Hindlimb muscle (tissue), 1 donor: ENCODE measurements at regions not wholly inside any gene's neighbourhood (a gene's known extent, or its start where the extent isn't known, plus 50 kb on each side); places are given as distances from the start of the nearest gene placed in this dataset.
"Not testable (repeated sequence)": the region's sequence is repeated elsewhere in the genome, so short reads cannot be mapped to it uniquely, and the experiment has no call there.

Experiments
- DNase-seq: peaks from one replicate; pipeline ENCODE4 v3.0.0-alpha.2; 2013

DNA sequence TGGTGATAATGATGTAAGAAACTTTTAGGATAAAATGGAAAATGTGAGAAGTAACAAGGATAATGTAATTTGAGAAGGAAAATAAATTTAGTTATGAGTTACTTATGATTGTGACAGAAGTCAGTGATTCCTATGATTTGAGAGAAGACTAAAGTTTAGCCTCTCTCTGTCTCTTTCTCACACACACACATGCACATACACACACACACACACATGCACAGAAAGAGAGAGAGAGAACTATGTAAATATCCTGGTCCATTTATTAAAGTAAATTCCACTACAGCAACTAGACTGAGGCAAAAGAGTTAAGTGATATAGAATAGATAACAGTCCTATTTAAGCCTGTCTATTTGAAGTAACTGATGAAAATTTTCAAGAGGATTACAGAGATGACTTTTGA, 375.2 kb downstream of the CD109 start:
- DNase-seq, result no peak

DNA sequence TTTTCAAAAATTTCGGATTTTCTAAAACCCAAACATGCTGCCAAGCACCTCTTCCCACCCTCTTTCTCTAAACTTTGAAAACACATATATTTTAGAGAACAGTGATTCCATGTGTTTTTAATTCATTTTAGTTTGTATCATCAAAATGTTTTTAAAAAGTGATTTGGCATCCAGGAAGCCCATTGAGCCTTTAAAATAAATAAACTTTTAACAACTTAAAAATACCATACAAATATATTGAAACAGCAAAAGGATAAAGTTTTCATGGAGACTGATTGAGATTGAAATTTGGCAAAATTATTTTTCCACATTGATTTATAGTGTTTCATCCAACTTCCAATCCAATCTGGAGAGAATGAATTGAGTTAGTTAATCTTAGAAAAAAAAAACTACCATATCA, 374.7 kb downstream of the CD109 start:
- no peak for DNase-seq

DNA sequence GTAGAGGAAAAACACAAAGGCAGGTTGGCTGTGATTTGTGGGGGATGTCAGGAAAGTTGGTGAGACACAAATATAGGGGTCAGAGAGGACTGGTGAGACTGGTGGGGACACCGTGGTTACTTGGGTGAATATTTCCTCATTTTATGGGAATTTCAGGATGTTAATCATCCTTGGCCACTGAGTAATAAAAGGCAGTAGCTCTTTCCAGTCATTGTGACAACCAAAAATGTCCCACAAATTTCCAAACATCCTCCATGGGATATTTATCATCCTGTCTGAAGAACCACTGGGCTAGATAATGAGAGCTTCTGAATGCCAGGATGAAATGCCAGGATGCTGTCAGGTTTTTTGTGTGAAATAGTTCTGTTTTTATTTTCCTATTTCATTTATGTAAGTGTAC, 374.1 kb downstream of the CD109 start:
- no peak for DNase-seq

DNA sequence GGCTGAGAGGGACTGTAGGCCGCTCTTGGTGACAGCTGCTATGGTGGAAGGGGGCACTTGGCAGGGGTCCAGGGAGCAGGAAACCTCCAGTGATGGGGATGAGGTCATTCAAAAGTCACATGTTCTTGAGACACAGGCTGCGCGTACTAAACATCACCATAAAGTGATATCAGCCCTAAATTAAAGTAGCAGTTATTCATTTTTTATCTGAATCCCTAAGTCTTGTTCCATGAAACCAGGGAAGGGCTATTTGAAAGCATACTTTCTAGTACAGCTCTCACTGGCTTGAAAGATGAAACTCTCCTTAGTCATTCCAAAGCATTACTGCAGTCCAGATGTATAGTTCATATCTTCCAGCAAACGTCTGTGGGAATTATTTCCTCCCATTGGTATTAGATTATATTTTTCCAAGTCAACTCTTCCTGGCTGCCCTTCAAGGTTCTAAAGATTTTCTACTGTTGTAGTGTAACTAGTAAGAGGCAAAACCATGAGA, 373.1 kb downstream of the CD109 start:
- DNase-seq, result peak; percentile 82

DNA sequence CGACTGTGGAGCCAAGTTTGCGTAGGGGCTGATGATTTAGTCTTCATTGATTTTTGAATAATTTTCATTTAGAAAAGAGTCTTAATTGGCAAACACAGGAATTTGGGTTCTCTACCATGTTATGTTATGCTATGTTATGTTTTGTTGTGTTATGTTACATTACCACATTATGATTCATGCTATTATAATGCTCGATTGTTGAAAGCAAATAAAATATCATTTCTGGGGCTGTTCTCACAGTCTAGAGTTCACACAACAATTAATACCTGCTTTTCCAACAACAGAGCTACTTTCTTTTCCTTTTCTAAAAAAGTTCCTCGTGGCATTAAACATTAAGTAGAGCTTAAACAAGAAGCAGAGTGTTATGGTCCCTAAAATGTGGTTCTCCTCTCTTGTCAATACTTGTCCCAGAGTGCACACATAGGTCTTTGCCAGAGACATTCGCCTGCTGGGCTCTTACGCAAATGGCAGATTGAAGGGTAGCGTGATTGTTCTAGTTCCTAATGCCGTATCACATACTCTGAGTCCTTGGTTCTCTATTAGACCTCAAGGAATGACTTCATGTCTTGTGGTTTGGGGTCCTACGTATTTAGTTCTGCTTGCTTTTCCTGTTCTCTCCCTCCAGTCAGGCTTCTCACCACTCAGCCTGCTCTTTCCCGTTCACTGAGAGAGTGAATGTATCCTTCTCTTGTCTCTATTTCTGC, 370.3 kb downstream of the CD109 start:
- no peak for DNase-seq

DNA sequence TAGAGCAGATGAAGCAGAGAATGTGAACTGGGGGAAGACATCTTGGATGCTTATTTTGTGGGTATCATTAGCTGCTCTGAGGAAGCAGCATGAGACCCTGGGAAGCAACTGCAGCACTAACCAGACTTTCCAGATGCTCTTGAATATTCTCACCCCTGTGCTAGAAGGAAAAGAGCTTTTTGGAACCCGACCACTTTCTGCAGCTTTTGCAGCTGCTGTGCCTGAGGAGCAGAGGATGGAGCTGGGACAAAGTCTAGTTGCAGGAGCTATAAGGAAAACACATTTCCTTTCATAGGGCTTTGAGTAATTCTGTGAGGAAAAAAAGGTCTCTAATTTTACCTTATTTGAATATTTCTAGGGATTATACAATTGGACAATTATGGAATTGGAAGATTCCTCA, 369.7 kb downstream of the CD109 start:
- peak; percentile 70 for DNase-seq

DNA sequence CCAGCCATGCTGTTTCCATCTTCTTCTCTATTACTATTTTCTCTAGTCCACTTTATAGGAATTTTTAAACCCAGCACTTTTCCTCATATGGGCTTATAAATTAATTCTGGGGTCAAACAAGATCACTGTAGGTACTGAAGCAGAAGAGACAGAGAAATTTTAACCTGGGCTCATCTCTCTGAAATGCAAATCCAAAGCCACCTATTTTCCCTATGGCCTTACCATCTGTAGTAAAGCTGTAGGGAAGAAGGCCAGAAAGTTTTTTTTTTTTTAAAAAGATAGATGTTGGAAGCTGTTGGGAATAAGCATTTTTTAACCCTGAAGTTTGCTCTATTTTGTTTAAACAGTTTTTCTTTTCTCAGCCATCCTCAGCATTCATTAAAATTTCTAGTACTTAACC, 367.4 kb downstream of the CD109 start:
- DNase-seq, result no peak

DNA sequence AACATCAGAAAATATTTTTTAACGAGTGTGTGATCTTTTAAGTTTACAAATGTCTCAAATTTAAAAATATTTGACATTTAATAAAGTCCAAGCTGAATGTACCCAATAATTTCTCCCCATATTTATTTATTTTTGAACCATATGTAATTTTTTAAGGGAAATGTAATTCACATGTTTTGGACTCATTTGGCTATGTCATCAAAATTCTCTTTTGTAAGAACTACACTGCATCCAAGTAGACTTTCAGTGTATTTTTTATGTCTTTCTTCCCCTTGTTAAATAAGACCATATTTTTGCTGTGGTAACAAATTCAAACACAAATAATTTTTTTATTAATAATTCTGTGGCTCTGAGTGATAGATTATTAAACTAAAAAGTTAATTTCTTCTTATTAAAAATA, 365.2 kb downstream of the CD109 start:
- DNase-seq, result no peak

DNA sequence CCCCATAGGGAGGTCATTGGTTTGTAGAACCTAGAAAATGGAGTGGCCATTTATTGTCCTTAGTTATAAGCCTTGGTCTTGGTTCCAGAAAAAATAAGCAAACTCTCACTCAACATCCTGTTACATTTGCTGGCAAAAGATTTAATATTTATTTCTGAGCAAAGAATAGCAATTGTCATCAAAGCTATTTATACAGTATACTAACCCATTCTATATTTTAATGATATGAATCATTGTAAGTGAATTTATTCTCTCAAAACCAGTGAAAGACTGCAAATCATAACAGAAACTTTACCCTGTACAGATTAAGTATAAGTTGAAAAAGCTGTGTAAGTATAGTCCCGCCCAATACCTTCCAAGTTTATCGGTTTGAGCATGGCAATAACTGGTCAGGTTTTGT, 364.4 kb downstream of the CD109 start:
- no peak for DNase-seq

DNA sequence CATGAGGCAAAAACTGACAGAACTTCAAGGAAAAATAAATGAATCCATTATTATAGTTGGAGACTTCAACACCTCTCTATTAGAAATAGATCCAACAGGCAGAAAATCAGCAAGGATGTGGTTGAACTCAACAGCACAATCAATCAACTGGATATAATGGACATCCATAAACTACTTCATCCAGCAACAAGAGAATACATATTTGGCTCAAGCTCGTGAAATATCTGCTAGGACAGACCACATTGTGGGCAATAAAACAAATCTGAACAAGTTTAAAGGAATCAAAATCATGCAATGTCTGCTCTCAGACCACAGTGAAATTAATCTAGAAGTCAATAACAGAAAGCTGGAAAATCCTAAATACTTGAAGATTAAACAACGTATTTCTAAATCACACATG, 362.6 kb downstream of the CD109 start:
- no peak for DNase-seq

DNA sequence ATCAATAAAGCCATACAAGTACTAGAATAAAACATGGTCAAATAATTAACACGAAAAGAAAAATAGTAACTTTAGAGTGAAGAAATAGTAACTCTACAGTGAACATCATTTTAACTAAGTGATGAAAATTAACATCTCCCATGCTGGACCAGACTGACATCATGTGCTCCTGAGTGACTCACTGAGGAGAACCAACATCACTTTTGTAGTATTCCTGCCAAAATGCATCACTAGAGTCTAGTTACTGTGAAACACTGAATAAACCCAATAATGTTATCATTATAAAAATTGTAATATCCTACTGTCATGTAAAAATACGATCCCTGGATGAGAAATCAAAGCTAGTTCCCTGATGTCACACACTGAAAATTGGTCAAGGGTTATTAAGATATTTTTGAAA, 361.3 kb downstream of the CD109 start:
- no peak for DNase-seq

DNA sequence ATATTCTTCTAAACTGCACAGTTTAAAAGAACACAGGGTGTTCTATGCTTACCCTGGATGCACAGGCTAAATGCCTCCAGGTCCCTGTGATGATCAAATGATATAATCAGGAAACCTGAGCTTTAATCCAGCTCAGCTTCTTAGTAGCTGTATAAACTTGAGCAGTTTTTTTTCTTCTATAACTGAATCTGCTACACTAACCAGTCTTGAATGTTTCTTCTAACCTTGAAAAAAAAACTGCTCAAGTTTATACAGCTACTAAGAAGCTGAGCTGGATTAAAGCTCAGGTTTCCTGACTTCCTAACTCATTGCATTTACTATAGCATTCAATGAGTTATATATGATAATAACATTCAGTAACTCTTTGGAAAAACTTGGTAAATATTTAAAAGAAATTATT, 358.2 kb downstream of the CD109 start:
- DNase-seq, result no peak

DNA sequence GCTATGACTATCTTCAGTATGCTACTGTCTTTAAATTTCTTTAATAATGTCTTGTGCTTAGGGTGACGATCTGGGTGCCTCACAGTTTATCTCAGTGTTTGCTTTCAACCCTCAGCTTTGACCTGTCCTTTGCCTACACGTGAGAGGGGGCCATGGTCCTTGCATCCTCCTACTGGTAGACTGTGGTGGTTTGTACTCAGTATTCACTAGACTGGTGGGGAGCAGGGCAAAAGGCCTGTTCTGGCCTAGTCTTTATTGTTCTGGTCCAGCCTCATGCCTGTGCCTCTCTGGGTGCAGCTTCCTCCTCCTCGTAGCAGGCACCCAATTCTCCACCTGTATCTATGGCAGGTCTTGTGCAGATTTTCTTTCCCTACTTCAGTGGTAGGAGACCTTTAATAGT, 354.9 kb downstream of the CD109 start:
- no peak for DNase-seq

DNA sequence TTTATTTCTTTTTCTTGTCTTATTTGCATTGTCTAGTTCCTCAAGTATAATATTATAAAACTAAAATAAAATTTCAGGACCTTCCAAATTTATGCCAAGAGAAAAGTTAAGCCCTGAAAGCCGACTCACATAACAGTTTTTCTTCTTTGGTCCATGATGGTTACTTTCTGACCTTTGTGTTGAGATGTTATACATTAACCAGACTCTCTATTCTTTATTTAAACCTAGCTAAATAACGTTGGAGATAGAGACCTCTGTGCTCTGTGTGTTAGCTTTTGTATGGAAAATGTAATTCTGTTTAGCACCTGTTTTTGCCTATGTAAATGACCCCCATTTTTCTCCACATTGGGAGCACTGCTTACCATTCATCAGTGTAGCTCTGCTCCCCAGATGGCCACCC, 352.4 kb downstream of the CD109 start:
- no peak for DNase-seq

DNA sequence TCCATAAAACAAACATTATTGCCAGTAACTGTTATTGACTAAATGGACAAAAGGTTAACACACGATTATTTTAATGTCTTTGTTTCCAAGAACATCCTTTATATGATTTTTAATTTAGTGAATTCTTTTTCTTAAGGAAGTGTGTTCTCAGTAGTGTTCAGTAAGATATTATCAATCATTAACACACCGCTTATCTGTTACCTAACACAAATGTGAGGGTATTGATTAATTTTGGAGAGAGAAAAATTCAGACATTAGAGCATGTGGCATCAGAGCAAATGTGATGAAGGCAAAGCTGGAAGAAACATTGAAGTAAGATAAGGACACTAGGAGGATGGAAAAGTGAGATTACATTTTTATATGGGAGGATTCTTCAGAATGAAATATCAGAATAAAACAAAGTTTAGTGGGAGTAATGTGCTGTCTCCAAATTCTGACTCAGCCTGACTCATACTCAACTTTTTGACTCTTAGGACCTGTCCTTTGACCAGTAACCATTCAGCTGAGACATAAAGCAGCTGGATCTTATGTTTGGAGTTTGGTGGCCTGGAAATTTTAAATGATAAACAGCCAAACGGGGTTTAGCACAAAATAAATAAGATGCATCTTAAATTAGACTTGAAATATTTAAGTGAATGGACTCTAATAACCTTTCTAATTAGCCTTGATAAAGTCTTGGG, 348.6 kb downstream of the CD109 start:
- DNase-seq, result no peak

DNA sequence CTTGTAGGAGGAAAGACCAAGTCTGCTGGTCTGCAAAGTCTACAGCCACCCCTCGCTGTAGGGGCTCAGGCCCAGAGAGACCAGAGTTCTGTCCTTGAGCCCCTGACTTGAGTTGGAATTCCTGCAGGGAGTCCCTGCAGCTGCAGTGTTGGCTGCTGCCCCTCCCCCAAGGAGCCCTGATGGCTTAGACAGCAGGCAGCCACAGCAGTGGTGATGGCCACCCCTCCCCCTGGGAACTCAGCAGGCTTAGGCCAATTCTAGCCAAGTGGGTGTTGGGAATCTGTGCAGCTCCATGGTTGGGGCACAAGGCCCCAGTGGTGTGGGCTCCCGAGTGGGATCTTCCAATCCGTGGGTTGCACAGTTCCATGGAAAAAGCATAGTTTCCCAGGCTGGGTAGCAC, 345.4 kb downstream of the CD109 start:
- no peak for DNase-seq

DNA sequence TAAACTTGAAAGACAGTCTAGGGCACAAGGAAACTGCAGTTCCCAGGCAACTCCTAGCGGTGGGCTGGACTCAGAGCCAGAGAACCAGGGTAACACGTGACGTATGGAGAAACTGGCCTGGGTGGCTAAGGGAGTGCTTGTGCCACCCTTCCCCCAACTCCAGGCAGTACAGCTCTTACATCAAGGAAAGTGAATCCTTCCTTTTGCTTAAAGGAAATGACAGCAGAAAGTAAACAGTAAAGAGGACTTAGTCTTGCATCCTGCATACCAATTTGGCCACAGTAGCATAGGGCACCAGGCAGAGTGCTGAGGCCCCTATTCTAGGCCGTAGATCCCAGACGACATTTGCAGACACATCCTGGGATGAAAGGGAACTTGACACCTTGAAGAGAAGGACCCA, 322.8 kb downstream of the CD109 start:
- DNase-seq, result no peak

DNA sequence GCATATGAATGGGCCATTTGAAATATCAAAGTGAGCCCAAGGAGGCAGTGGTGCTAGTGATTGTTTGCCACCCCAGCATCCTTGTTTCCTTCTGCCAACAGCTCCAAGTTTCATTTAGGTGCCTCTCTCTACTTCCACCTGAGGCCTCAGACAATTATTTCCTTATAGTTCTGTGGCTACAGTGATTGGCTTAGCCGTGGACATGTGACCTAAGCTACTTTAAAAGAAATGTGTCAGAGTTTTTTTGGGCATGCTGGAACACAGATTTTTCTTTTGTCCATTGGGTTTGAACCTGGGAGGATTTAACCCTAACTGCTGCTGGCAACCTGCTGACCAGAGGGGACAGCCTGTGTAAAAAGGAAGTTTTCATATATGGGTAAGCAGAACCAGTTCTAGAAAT, 319.4 kb downstream of the CD109 start:
- no peak for DNase-seq

DNA sequence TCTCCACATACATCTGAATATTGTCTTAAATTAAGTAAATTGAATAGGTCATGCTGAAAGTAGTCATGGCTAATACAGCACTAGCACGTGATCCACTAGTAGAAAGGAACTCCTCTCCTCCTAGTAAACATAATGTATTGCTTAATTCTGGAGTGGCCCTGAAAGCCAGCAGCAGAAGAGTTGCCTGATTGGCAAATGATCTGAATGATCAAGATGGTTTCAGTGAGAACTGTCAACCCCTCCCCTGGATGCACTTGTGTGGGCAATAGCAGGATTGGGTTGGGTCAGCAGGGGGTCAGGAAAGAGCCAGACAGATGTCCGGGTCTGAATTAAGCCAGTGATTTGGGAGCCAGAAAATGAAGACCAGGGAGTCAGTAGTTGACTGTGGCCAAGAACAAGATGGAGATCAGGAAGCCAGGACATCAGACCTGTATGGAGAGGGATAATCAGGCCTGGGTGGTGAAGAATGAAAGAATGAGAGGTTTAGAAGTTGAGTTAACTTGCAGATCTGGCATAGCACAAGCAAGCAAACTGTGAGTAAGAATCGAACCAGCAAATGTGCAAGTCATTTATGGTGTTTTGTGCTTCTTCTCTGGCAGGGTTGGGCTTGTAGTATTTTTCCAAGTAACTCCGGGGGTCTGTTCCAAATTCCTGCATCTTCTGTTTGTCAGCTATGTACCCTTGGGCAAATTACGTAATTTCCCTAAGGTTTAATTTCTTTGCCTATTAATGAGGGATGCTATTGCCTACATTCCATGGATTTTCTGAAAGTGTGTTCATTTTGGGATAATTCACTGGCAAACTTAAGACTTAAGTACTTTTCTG, 304.9 kb downstream of the CD109 start:
- peak; percentile 25 for DNase-seq

DNA sequence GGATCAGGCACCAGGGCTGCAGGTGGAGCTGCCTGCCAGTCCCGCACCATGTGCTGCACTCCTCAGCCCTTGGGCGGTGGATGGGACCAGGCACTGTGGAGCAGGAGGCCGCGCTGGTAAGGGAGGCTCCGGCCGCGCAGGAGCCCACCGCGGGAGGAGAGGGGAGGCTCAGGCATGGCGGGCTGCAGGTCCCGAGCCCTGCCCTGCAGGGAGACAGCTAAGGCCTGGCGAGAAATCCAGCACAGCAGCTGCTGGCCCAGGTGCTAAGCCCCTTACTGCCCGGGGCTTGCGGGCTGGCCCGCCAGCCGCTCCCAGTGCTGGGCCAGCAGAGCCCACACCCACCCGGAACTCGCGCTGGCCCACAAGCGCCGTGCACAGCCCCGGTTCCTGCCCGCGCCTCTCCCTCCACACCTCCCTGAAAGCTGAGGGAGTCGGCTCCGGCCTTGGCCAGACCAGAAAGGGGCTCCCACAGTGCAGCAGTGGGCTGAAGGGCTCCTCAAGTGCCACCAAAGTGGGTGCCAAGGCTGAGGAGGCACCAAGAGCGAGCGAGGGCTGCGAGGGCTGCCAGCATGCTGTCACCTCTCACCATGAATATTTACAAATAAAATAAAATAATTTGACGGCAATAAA, 294.7 kb downstream of the CD109 start:
- DNase-seq, result not testable (repeated sequence)

DNA sequence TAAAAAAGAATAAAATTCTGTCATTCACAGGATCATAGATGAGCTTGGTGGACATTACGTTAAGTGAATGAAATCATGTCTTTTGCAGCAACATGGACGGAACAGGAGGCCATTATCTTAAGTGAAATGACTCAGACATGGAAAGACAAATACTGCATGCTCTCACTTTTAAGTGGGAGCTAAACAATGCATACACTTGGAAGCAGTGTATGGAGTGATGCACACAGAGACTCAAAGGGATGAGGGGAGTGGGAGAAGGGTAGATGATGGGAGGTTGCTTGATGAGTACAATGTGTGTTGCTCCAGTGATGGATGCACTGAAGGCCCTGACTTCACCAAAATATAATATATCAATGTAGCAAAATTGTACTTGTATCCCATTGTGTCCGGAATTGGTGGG, 293.4 kb downstream of the CD109 start:
- DNase-seq, result no peak

DNA sequence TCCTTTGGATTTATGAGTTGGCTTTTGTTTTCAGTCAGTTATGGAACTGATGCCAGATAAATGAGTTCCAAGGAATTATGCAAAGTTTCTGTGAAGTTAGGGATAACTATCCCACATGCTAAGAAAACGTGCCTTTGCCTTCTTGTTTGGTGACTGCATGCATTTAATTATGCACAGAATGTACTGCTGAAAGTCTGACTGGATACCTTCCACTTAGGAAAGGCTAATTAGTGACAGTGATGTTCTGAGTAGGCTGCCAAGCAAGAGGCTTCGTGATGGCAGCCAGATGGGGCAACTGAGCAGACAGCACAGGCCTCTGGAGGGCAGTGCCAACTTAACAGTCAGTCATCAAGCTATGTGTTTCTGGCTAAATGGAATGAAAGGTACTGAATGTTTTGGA, 289.9 kb downstream of the CD109 start:
- DNase-seq, result no peak

DNA sequence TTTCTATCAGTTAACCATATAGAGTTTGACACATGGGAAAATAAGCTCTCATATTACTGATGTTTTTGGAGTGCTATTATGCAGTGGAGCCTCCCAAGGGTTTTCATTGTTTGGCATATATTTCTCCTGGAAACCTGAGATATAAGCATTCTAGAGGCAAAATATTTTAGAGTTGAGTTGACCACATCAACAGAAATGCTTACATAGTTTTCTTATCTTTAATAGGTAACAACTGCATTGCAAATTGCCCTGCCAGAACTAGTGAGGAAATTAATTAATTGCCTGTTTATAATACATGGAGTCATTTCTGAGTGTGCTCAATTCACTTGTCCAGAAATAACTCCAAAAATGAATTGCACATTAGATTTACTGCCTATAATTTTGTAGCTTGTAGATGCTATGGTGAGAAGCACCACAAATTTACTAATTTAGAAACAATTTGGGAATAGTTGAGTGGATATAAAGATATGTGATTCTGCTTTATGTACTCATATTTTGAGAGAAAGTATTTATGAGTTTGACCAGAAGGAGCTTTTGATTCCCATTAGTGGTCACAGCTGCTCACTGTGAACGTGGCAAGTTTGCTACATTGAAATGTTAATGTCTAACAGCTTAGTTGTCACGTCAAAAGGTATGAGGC, 288.7 kb downstream of the CD109 start:
- no peak for DNase-seq
